WTC11 (cell line): ENCODE measurements at regions not wholly inside any gene's neighbourhood (a gene's known extent, or its start where the extent isn't known, plus 50 kb on each side); places are given as distances from the start of the nearest gene placed in this dataset.

Experiments
- ATAC-seq: fragments of 200-7000 bp; cut with Tn5 transposase; 2 replicates; pipeline ENCODE4 v1.10.0; 2021; ENCODE audit warnings: mild to moderate bottlenecking, moderate library complexity
- CTCF ChIA-PET: fragments of 300-600 bp; sonication (Branson Sonifier 250); formaldehyde crosslinking; loops from one replicate; lab custom pipeline; 2021; ENCODE audit warnings: antibody characterized with exemption; lab: Charles Lee
- POLR2A ChIA-PET: fragments of 350-600 bp; sonication (Branson Sonifier 250); formaldehyde crosslinking; loops from one replicate; lab custom pipeline; 2021; ENCODE audit warnings: antibody characterized with exemption; lab: Charles Lee
- DNase-seq: peaks from one replicate; pipeline ENCODE4 v3.0.0; 2021; ENCODE audit warnings: low spot score
- H3K27ac Mint-ChIP-seq: 2 replicates; pipeline ENCODE4 v1.8.0; 2021; ENCODE audit warnings: mixed read lengths
- H3K27me3 Mint-ChIP-seq: 2 replicates; pipeline ENCODE4 v1.8.0; 2021; ENCODE audit warnings: low read depth, mild to moderate bottlenecking, moderate library complexity, mixed read lengths
- H3K36me3 Mint-ChIP-seq: 2 replicates; pipeline ENCODE4 v1.8.0; 2021; ENCODE audit warnings: mixed read lengths
- H3K4me1 Mint-ChIP-seq: 2 replicates; pipeline ENCODE4 v1.8.0; 2022; ENCODE audit warnings: mixed read lengths
- H3K4me3 Mint-ChIP-seq: 2 replicates; pipeline ENCODE4 v1.8.0; 2021; ENCODE audit warnings: mild to moderate bottlenecking, moderate library complexity, mixed read lengths
- H3K9me3 Mint-ChIP-seq: 2 replicates; pipeline ENCODE4 v1.8.0; 2021; ENCODE audit warnings: mixed read lengths
- AFF4 ChIP-seq: sonication (generic); formaldehyde crosslinking; IDR thresholded peaks from 2 replicates; pipeline ENCODE4 v1.8.1; 2023; ENCODE audit warnings: mild to moderate bottlenecking, missing genetic modification reagents, borderline replicate concordance
- ATF6 ChIP-seq: sonication (generic); formaldehyde crosslinking; IDR thresholded peaks from 2 replicates; pipeline ENCODE4 v1.8.1; 2023; ENCODE audit warnings: mild to moderate bottlenecking, missing genetic modification reagents
- E2F4 ChIP-seq: sonication (generic); formaldehyde crosslinking; IDR thresholded peaks from 2 replicates; pipeline ENCODE4 v1.8.1; 2022; ENCODE audit warnings: low read depth, mild to moderate bottlenecking, moderate library complexity, missing genetic modification reagents, borderline replicate concordance
- E2F5 ChIP-seq: sonication (generic); formaldehyde crosslinking; IDR thresholded peaks from 2 replicates; pipeline ENCODE4 v1.8.1; 2022; ENCODE audit warnings: mild to moderate bottlenecking, moderate library complexity, missing genetic modification reagents
- MLX ChIP-seq: sonication (generic); formaldehyde crosslinking; IDR thresholded peaks from 2 replicates; pipeline ENCODE4 v1.8.1; 2023; ENCODE audit warnings: mild to moderate bottlenecking, missing genetic modification reagents, moderate library complexity
- RELA ChIP-seq: sonication (generic); formaldehyde crosslinking; IDR thresholded peaks from 2 replicates; pipeline ENCODE4 v1.8.1; 2022; ENCODE audit warnings: missing genetic modification reagents, mild to moderate bottlenecking, borderline replicate concordance
- SMAD4 ChIP-seq: sonication (generic); formaldehyde crosslinking; IDR thresholded peaks from 2 replicates; pipeline ENCODE4 v1.8.0; 2022; ENCODE audit warnings: mild to moderate bottlenecking, missing genetic modification reagents
- USF1 ChIP-seq: sonication (generic); formaldehyde crosslinking; IDR thresholded peaks from 2 replicates; pipeline ENCODE4 v1.8.0; 2022; ENCODE audit warnings: mild to moderate bottlenecking, missing genetic modification reagents
- ZNF532 ChIP-seq: fragments of 250-450 bp; sonication (Bioruptor Pico); IDR thresholded peaks from 2 replicates; pipeline ENCODE4 v1.9.0; 2021; ENCODE audit warnings: mild to moderate bottlenecking, borderline replicate concordance

- no peak for TF ChIP-seq AFF4
- no peak for TF ChIP-seq ATF6 (CRISPR knock-in tag)
- no peak for TF ChIP-seq USF1 (CRISPR knock-in tag)
- no peak for TF ChIP-seq SMAD4
These were observed 203.6 kb upstream of the MEF2C start (continued) for GRCh38 chr5:89086390-89087086.

- Mint-ChIP-seq H3K4me3 (no peak overlapping the region), H3K27ac (no peak overlapping the region), H3K9me3 (no peaks in the 10 kb centered on the region), H3K27me3 (no peaks in the 10 kb centered on the region), H3K4me1 (peaks cover 19% of the 10 kb centered on the region), H3K36me3 (no peaks in the 10 kb centered on the region)
- ChIA-PET CTCF (interaction anchor here (0.6 kb wide), 1 partner anchor 54 kb away, joined by 4 read pairs; no protein-coding TSS in a partner anchor), POLR2A (no interaction called here)
- ATAC-seq, result no peak
- no peak for DNase-seq
- TF ChIP-seq RELA, result no peak
- no peak for TF ChIP-seq MLX (CRISPR knock-in tag)
- no peak for TF ChIP-seq E2F5
- TF ChIP-seq ZNF532, result no peak
- TF ChIP-seq E2F4, result no peak
These were observed 200.8 kb upstream of the MEF2C start for GRCh38 chr5:89083791-89084190.
